Mesenchymal stem cell (in vitro differentiated cells and primary cell): ENCODE measurements at regions not wholly inside any gene's neighbourhood (a gene's known extent, or its start where the extent isn't known, plus 50 kb on each side); places are given as distances from the start of the nearest gene placed in this dataset.
A peak's percentile ranks its signal among the peaks of the same experiment; 100 is the strongest.

ENCODE experiments used
- DNase-seq: peaks from one replicate; pipeline ENCODE4 v3.0.0-alpha.2; 2013
- H2AFZ ChIP-seq: one replicate; pipeline ENCODE4 v1.6.1; 2013; ENCODE audit warnings: low read depth, mild to moderate bottlenecking, control low read depth, inconsistent platforms, low read length, moderate library complexity
- H2AK5ac ChIP-seq: 2 replicates; pipeline ENCODE4 v1.6.1; 2013; ENCODE audit warnings: low read length, moderate library complexity, mild to moderate bottlenecking, inconsistent platforms; ENCODE audit not compliant: severe bottlenecking
- H2BK120ac ChIP-seq: one replicate; pipeline ENCODE4 v1.6.1; 2013; ENCODE audit warnings: low read depth, mild to moderate bottlenecking, inconsistent platforms, low read length, moderate library complexity
- H2BK12ac ChIP-seq, 2 experiments: one replicate each; pipeline ENCODE4 v1.6.1; 2013; ENCODE audit warnings: inconsistent platforms in 2 of 2, low read length in 2 of 2, mild to moderate bottlenecking in 2 of 2, moderate library complexity in 2 of 2, control low read depth in 1 of 2
- H2BK15ac ChIP-seq: one replicate; pipeline ENCODE4 v1.6.1; 2013; ENCODE audit warnings: mild to moderate bottlenecking, low read depth, inconsistent platforms; ENCODE audit not compliant: poor library complexity, severe bottlenecking
- H2BK5ac ChIP-seq: 2 replicates; pipeline ENCODE4 v1.6.1; 2013; ENCODE audit warnings: low read depth, mild to moderate bottlenecking, low read length, control low read depth, inconsistent platforms; ENCODE audit not compliant: poor library complexity, severe bottlenecking
- H3K14ac ChIP-seq, 2 experiments: one replicate each; pipeline ENCODE4 v1.6.1; 2013; ENCODE audit warnings: inconsistent platforms in 2 of 2, low read length in 2 of 2, control low read depth in 1 of 2, mild to moderate bottlenecking in 1 of 2, moderate library complexity in 1 of 2
- H3K18ac ChIP-seq, 2 experiments: one replicate each; pipeline ENCODE4 v1.6.1; 2013; ENCODE audit warnings: inconsistent platforms in 2 of 2, low read length in 2 of 2, control low read depth in 1 of 2, low read depth in 1 of 2, mild to moderate bottlenecking in 1 of 2
- H3K23ac ChIP-seq, 2 experiments: one replicate each; pipeline ENCODE4 v1.6.1; 2013; ENCODE audit warnings: inconsistent platforms in 2 of 2, low read length in 2 of 2, mild to moderate bottlenecking in 2 of 2, moderate library complexity in 2 of 2, control low read depth in 1 of 2
- H3K27ac ChIP-seq: 2 replicates; pipeline ENCODE4 v1.5.1; 2013; ENCODE audit warnings: mild to moderate bottlenecking, moderate library complexity, low read length, control low read depth, inconsistent platforms; ENCODE audit not compliant: poor library complexity, severe bottlenecking
- H3K27me3 ChIP-seq, 2 experiments: 2 replicates each; pipeline versions ENCODE4 v1.6.1 to v1.7.0; 2013; ENCODE audit warnings: low read length in 2 of 2, mild to moderate bottlenecking in 2 of 2, moderate library complexity in 2 of 2, control low read depth in 1 of 2, inconsistent platforms in 1 of 2; ENCODE audit not compliant: control insufficient read depth in 1 of 2, insufficient read depth in 1 of 2
- H3K36me3 ChIP-seq, 2 experiments: 2 replicates each; pipeline versions ENCODE4 v1.6.1 to v1.7.0; 2013; ENCODE audit warnings: low read length in 2 of 2, control low read depth in 1 of 2, inconsistent platforms in 1 of 2, low read depth in 1 of 2, mild to moderate bottlenecking in 1 of 2; ENCODE audit not compliant: insufficient read depth in 2 of 2, control insufficient read depth in 1 of 2
- H3K4ac ChIP-seq, 2 experiments: one replicate each; pipeline ENCODE4 v1.6.1; 2013; ENCODE audit warnings: inconsistent platforms in 2 of 2, low read length in 2 of 2, mild to moderate bottlenecking in 2 of 2, moderate library complexity in 2 of 2, control low read depth in 1 of 2, low read depth in 1 of 2
- H3K4me1 ChIP-seq: 2 replicates; pipeline ENCODE4 v1.6.1; 2013; ENCODE audit warnings: low read depth, low read length, control low read depth; ENCODE audit not compliant: control insufficient read depth, insufficient read depth
- H3K4me2 ChIP-seq: 2 replicates; pipeline ENCODE4 v1.6.1; 2013; ENCODE audit warnings: low read length, mild to moderate bottlenecking, inconsistent platforms; ENCODE audit not compliant: poor library complexity, severe bottlenecking
- H3K4me3 ChIP-seq, 2 experiments: 2 replicates each; pipeline versions ENCODE4 v1.5.1 to v1.7.0; 2013; ENCODE audit warnings: low read length in 2 of 2, mild to moderate bottlenecking in 2 of 2, control low read depth in 1 of 2, low read depth in 1 of 2; ENCODE audit not compliant: insufficient read depth in 1 of 2
- H3K79me1 ChIP-seq: replicated peaks from 2 replicates; pipeline ENCODE4 v1.6.1; 2013; ENCODE audit warnings: mild to moderate bottlenecking, control low read depth, low read length, inconsistent platforms; ENCODE audit not compliant: poor library complexity, severe bottlenecking
- H3K9ac ChIP-seq: 2 replicates; pipeline ENCODE4 v1.7.0; 2013; ENCODE audit warnings: mild to moderate bottlenecking, low read length, moderate library complexity
- H3K9me3 ChIP-seq: 2 replicates; pipeline ENCODE4 v1.7.0; 2013; ENCODE audit warnings: mild to moderate bottlenecking, low read length; ENCODE audit not compliant: control insufficient read depth
- H4K8ac ChIP-seq: one replicate; pipeline ENCODE4 v1.6.1; 2013; ENCODE audit warnings: inconsistent platforms, mild to moderate bottlenecking, low read length, moderate library complexity
- H4K91ac ChIP-seq: one replicate; pipeline ENCODE4 v1.6.1; 2013; ENCODE audit warnings: mild to moderate bottlenecking, low read length, inconsistent platforms
- WGBS: methylation state at CpG from one replicate; pipeline ENCODE4 v1.1.7; 2013; ENCODE audit warnings: mixed read lengths; 5-methylcytosine and 5-hydroxymethylcytosine counted together

DNA sequence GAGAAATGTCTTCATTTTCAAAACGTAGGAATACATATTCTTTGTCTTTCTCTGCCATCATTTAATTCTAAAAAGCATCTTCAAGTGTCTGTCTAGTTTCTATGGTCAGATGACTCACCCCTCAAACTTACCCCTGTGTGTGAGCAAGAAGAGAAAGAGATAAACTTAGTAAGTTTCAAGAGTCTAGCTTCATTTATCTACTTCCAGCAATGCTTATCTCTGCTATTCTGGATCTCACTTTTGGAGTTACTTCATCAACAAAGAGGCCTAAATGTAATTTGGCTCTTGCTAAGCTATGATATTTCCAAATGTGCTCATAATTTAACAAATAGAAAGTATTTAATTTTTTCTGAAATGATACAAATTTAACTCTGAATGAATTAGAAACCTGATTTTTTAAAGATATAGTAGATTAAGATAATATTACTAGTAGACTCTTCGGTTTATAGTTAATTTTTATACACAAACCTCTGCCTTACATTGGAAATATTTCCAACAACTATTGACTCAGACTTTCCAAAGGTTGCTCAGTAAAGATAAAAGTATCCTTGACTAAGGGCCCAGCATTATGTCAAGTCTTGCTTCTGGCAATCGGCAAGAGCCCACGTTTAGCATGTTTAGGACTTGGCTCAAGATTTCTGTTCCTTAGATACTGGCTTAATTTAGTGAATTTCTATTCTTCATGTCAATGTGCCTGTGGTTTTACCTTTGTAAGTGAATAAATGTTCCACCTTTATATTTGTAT lies 1511.0 kb upstream of the SLC10A2 start:
- Histone ChIP-seq H3K14ac (no peak overlapping the region), H3K23ac (no peak overlapping the region)

DNA sequence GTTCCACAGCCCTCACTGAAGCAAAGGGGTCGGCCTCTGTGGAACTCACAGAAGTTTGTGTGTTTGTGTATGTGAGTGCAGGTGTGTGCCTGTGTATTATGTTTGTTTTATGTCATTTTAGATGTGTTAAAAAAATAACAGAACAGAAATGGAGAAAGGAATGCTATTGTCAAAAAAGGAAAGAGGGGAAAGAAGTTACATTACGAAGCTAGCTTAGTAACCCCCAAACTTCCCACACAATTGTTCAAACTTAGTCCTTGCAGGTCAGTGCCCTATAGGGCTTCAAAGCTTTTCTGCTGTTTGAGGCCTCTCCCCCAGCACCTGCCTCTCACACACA lies 1505.6 kb upstream of the SLC10A2 start:
- no peak overlapping the region for H3K23ac ChIP-seq
- H3K4me1 ChIP-seq = peaks cover 3% of the 10 kb centered on the region
- H4K91ac ChIP-seq = no peak overlapping the region
- H3K4me2 ChIP-seq = no peak overlapping the region
- H4K8ac ChIP-seq = no peak overlapping the region
- H3K36me3 ChIP-seq = no peaks in the 10 kb centered on the region
- no peak overlapping the region for H3K14ac ChIP-seq
- no peak overlapping the region for H2BK120ac ChIP-seq
- H2AFZ ChIP-seq = no peak overlapping the region
- H3K4ac ChIP-seq = no peak overlapping the region
- H3K27me3 ChIP-seq = no peaks in the 10 kb centered on the region
- no peak overlapping the region for H3K4me3 ChIP-seq
- no peak for DNase-seq
- H3K18ac ChIP-seq = no peak overlapping the region
- no peaks in the 10 kb centered on the region for H3K79me1 ChIP-seq
- peak overlapping the region; percentile 73 for H2AK5ac ChIP-seq
- no peak overlapping the region for H2BK5ac ChIP-seq
- H2BK12ac ChIP-seq = no peak overlapping the region
- H3K27ac ChIP-seq = peak overlapping the region; percentile 51
- 53% methylated on average over 2 of the region's 2 CpGs for WGBS
- no peaks in the 10 kb centered on the region for H3K9me3 ChIP-seq
- H3K9ac ChIP-seq = peak overlapping the region; percentile 37
- no peak overlapping the region for H2BK15ac ChIP-seq

More for the DNA sequence above, 1511.0 kb upstream of the SLC10A2 start:
- H3K9me3 ChIP-seq = no peaks in the 10 kb centered on the region
- H2BK120ac ChIP-seq = no peak overlapping the region
- no peak overlapping the region for H2AK5ac ChIP-seq
- no peak overlapping the region for H2BK12ac ChIP-seq
- no peak overlapping the region for H2BK15ac ChIP-seq
- WGBS = 100% methylated on average over 2 of the region's 4 CpGs
- H3K36me3 ChIP-seq = no peaks in the 10 kb centered on the region
- no peak overlapping the region for H3K18ac ChIP-seq
- H2BK5ac ChIP-seq = no peak overlapping the region
- H4K91ac ChIP-seq = no peak overlapping the region
- no peak overlapping the region for H2AFZ ChIP-seq
- H4K8ac ChIP-seq = no peak overlapping the region
- H3K79me1 ChIP-seq = no peaks in the 10 kb centered on the region
- no peak overlapping the region for H3K4me2 ChIP-seq
- H3K4me1 ChIP-seq = no peaks in the 10 kb centered on the region
- peak; percentile 11 for DNase-seq
- H3K9ac ChIP-seq = no peak overlapping the region
- H3K27ac ChIP-seq = no peak overlapping the region
- no peak overlapping the region for H3K4me3 ChIP-seq
- H3K4ac ChIP-seq = no peak overlapping the region
- H3K27me3 ChIP-seq = no peaks in the 10 kb centered on the region

GRCh38 chr13:104571161-104571892 lies 1505.1 kb upstream of the SLC10A2 start:
- Histone ChIP-seq H3K14ac (no peak overlapping the region), H3K27me3 (no peaks in the 10 kb centered on the region), H3K4me3 (no peak overlapping the region), H3K4me1 (peaks cover 3% of the 10 kb centered on the region), H3K9ac (no peak overlapping the region), H3K9me3 (no peaks in the 10 kb centered on the region), H2BK120ac (no peak overlapping the region), H4K91ac (no peak overlapping the region), H3K23ac (no peak overlapping the region), H4K8ac (no peak overlapping the region), H2AFZ (no peak overlapping the region), H3K4me2 (peak overlapping the region; percentile 66), H2BK15ac (no peak overlapping the region), H3K79me1 (no peaks in the 10 kb centered on the region), H2BK12ac (no peak overlapping the region), H2BK5ac (no peak overlapping the region), H2AK5ac (no peak overlapping the region), H3K36me3 (no peaks in the 10 kb centered on the region), H3K27ac (peak overlapping the region; percentile 65), H3K18ac (no peak overlapping the region), H3K4ac (no peak overlapping the region)
- DNase-seq = peak; percentile 83
- WGBS = 31% methylated on average over 11 of the region's 12 CpGs

- H3K4me3 ChIP-seq = no peak overlapping the region
- H3K4ac ChIP-seq = no peak overlapping the region
- H3K27ac ChIP-seq = no peak overlapping the region
- 87% methylated on average over 3 of the region's 5 CpGs for WGBS
- H2BK5ac ChIP-seq = no peak overlapping the region
- H3K36me3 ChIP-seq = no peaks in the 10 kb centered on the region
- H3K23ac ChIP-seq = no peak overlapping the region
- H3K18ac ChIP-seq = no peak overlapping the region
- H2AFZ ChIP-seq = no peak overlapping the region
- no peaks in the 10 kb centered on the region for H3K27me3 ChIP-seq
- no peak for DNase-seq
- H2BK12ac ChIP-seq = no peak overlapping the region
- H3K9ac ChIP-seq = no peak overlapping the region
- no peaks in the 10 kb centered on the region for H3K9me3 ChIP-seq
- H3K79me1 ChIP-seq = no peaks in the 10 kb centered on the region
- peak overlapping the region; percentile 18 for H4K91ac ChIP-seq
- no peak overlapping the region for H4K8ac ChIP-seq
- H2BK120ac ChIP-seq = no peak overlapping the region
- H2BK15ac ChIP-seq = no peak overlapping the region
- no peak overlapping the region for H2AK5ac ChIP-seq
- H3K4me1 ChIP-seq = peaks cover 3% of the 10 kb centered on the region
- H3K4me2 ChIP-seq = no peak overlapping the region
- no peak overlapping the region for H3K14ac ChIP-seq
Observed at GRCh38 chr13:104567114-104567513, 1500.9 kb upstream of the SLC10A2 start.
